ENCODE measurements at regions not wholly inside any gene's neighbourhood (a gene's known extent, or its start where the extent isn't known, plus 50 kb on each side); places are given as distances from the start of the nearest gene placed in this dataset.

- TF ChIP-seq CTCF (IDR thresholded peaks at IDR 0.05; ENCODE audit: low read depth, low read length), result no peak
- DNase-seq (ENCODE audit: extremely low read depth, low read depth), result no peak
Observed at GRCh38 chr4:153146031-153146430, 58.2 kb upstream of the TRIM2 start.

- no peak for DNase-seq (ENCODE audit: extremely low read depth, low read depth)
- no peak for TF ChIP-seq CTCF (IDR thresholded peaks at IDR 0.05; ENCODE audit: low read depth, low read length)
Observed at GRCh38 chr4:153146961-153147360, 57.3 kb upstream of the TRIM2 start.

- no peak for TF ChIP-seq CTCF (IDR thresholded peaks at IDR 0.05; ENCODE audit: low read depth, low read length)
Observed at GRCh38 chr4:153148791-153149190, 55.5 kb upstream of the TRIM2 start.

GRCh38 chr4:153151535-153152455 is 52.4 kb upstream of the TRIM2 start:
- no peak for DNase-seq (ENCODE audit: extremely low read depth, low read depth)
- TF ChIP-seq CTCF (IDR thresholded peaks at IDR 0.05; ENCODE audit: low read depth, low read length), result no peak

More at GRCh38 chr4:153148791-153149190, 55.5 kb upstream of the TRIM2 start:
- no peak for DNase-seq (ENCODE audit: extremely low read depth, low read depth)

- no peak for DNase-seq (ENCODE audit: extremely low read depth, low read depth)
- no peak; the same call in 1 of the 2 replicates for TF ChIP-seq CTCF (IDR thresholded peaks at IDR 0.05; ENCODE audit: low read depth, low read length)
Observed at GRCh38 chr4:153152501-153153338, 51.5 kb upstream of the TRIM2 start.

GRCh38 chr4:153153339-153153871 is 50.8 kb upstream of the TRIM2 start:
- no peak for DNase-seq (ENCODE audit: extremely low read depth, low read depth)
- TF ChIP-seq CTCF (IDR thresholded peaks at IDR 0.05; ENCODE audit: low read depth, low read length), result no peak
